IMR-90 (cell line): ENCODE measurements at regions not wholly inside any gene's neighbourhood (a gene's known extent, or its start where the extent isn't known, plus 50 kb on each side); places are given as distances from the start of the nearest gene placed in this dataset.

ENCODE experiments used
- ATAC-seq: fragments of 200-7000 bp; cut with Tn5 transposase; 2 replicates; pipeline ENCODE4 v1.9.1; 2020; ENCODE audit warnings: low read depth, mild to moderate bottlenecking, moderate library complexity
- BruUV-seq: library from RNA; stranded (reverse); fragments of 400-500 nt; replicated peaks from 2 replicates; lab custom pipeline; 2021; lab: Mats Ljungman, UMichigan
- CTCF ChIA-PET: fragments of 300-600 bp; formaldehyde crosslinking; extraction: SDS; loops from one replicate; lab custom pipeline; 2021; ENCODE audit warnings: antibody characterized with exemption; lab: Yijun Ruan, JAX
- POLR2A ChIA-PET: fragments of 300-600 bp; sonication (Branson Sonifier 250); formaldehyde crosslinking; loops from one replicate; lab custom pipeline; 2022; ENCODE audit warnings: antibody characterized with exemption; ENCODE audit not compliant: unreplicated experiment; lab: Charles Lee
- DNase-seq: peaks from one replicate; pipeline ENCODE4 v3.0.0; 2013
- H2AFZ ChIP-seq: replicated peaks from 2 replicates; pipeline ENCODE3; 2013; ENCODE audit warnings: low read length, mild to moderate bottlenecking; ENCODE audit not compliant: poor library complexity
- H2AK5ac ChIP-seq: 2 replicates; pipeline ENCODE4 v1.6.1; 2013; ENCODE audit warnings: low read depth, low read length, inconsistent platforms
- H2AK9ac ChIP-seq: replicated peaks from 2 replicates; pipeline ENCODE3; 2013; ENCODE audit warnings: mild to moderate bottlenecking, low read depth, low read length, moderate library complexity; ENCODE audit not compliant: poor library complexity
- H2BK120ac ChIP-seq: 2 replicates; pipeline ENCODE4 v1.6.1; 2013; ENCODE audit warnings: low read depth, low read length, inconsistent platforms
- H2BK15ac ChIP-seq: 3 replicates; pipeline ENCODE4 v1.6.1; 2013; ENCODE audit warnings: low read depth, low read length, inconsistent platforms
- H2BK20ac ChIP-seq: 2 replicates; pipeline ENCODE4 v1.6.1; 2013; ENCODE audit warnings: low read depth, mild to moderate bottlenecking, inconsistent platforms, low read length, moderate library complexity
- H2BK5ac ChIP-seq: 2 replicates; pipeline ENCODE4 v1.6.1; 2013; ENCODE audit warnings: mild to moderate bottlenecking, low read depth, low read length, inconsistent platforms; ENCODE audit not compliant: poor library complexity, severe bottlenecking
- H3K14ac ChIP-seq: replicated peaks from 2 replicates; pipeline ENCODE4 v1.6.1; 2013; ENCODE audit warnings: low read depth, low read length, inconsistent platforms
- H3K18ac ChIP-seq: 2 replicates; pipeline ENCODE4 v1.6.1; 2013; ENCODE audit warnings: low read depth, low read length, control low read depth
- H3K23ac ChIP-seq: 2 replicates; pipeline ENCODE4 v1.6.1; 2013; ENCODE audit warnings: low read depth, low read length, inconsistent platforms
- H3K27ac ChIP-seq: 2 replicates; pipeline ENCODE4 v1.5.1; 2013; ENCODE audit warnings: mild to moderate bottlenecking, control low read depth, low read length; ENCODE audit not compliant: insufficient read depth
- H3K27me3 ChIP-seq: 2 replicates; pipeline ENCODE4 v1.6.1; 2013; ENCODE audit warnings: low read length; ENCODE audit not compliant: control insufficient read depth, insufficient read depth
- H3K36me3 ChIP-seq: 2 replicates; pipeline ENCODE4 v1.6.1; 2013; ENCODE audit warnings: low read length, mixed read lengths; ENCODE audit not compliant: control insufficient read depth, insufficient read depth
- H3K4ac ChIP-seq: 2 replicates; pipeline ENCODE4 v1.6.1; 2013; ENCODE audit warnings: low read depth, low read length, inconsistent platforms
- H3K4me1 ChIP-seq: 2 replicates; pipeline ENCODE4 v1.6.1; 2013; ENCODE audit warnings: low read length, mixed read lengths; ENCODE audit not compliant: control insufficient read depth, insufficient read depth
- H3K4me2 ChIP-seq: 2 replicates; pipeline ENCODE4 v1.6.1; 2013; ENCODE audit warnings: low read depth, mild to moderate bottlenecking, control low read depth, low read length, moderate library complexity
- H3K4me3 ChIP-seq: 2 replicates; pipeline ENCODE4 v1.5.1; 2013; ENCODE audit warnings: low read depth, mild to moderate bottlenecking, control low read depth, low read length, moderate library complexity; ENCODE audit not compliant: insufficient read depth
- H3K56ac ChIP-seq: 2 replicates; pipeline ENCODE4 v1.6.1; 2013; ENCODE audit warnings: low read length, inconsistent platforms; ENCODE audit not compliant: insufficient read depth; ENCODE audit errors: extremely low read depth
- H3K79me1 ChIP-seq, 2 experiments: 2 replicates each; pipeline ENCODE4 v1.6.1; 2013; ENCODE audit warnings: low read length in 2 of 2, inconsistent platforms in 1 of 2, low read depth in 1 of 2
- H3K9ac ChIP-seq: 2 replicates; pipeline ENCODE4 v1.6.1; 2013; ENCODE audit warnings: low read depth, low read length, control low read depth
- H3K9me1 ChIP-seq: 2 replicates; pipeline ENCODE4 v1.6.1; 2013; ENCODE audit warnings: low read length, inconsistent platforms; ENCODE audit not compliant: insufficient read depth
- H3K9me3 ChIP-seq: 2 replicates; pipeline ENCODE4 v1.6.1; 2013; ENCODE audit warnings: low read length; ENCODE audit not compliant: control insufficient read depth, insufficient read depth
- H4K20me1 ChIP-seq: 2 replicates; pipeline ENCODE4 v1.6.1; 2013; ENCODE audit warnings: low read length, inconsistent platforms; ENCODE audit not compliant: insufficient read depth
- H4K5ac ChIP-seq: 2 replicates; pipeline ENCODE4 v1.6.1; 2013; ENCODE audit warnings: mild to moderate bottlenecking, low read depth, low read length, control low read depth
- H4K8ac ChIP-seq, 2 experiments: 2 replicates each; pipeline ENCODE4 v1.6.1; 2013; ENCODE audit warnings: low read depth in 2 of 2, low read length in 2 of 2, control low read depth in 1 of 2, inconsistent platforms in 1 of 2
- H4K91ac ChIP-seq: 2 replicates; pipeline ENCODE4 v1.6.1; 2013; ENCODE audit warnings: low read depth, low read length, inconsistent platforms; ENCODE audit not compliant: insufficient read depth
- CEBPB ChIP-seq: IDR thresholded peaks from 2 replicates; pipeline ENCODE4 v1.6.1; 2012; ENCODE audit warnings: low read depth, low read length, improper control_type of control experiment
- CHD1 ChIP-seq: IDR thresholded peaks from 2 replicates; pipeline ENCODE4 v1.6.1; 2012; ENCODE audit warnings: low read depth, low read length, improper control_type of control experiment
- MAFK ChIP-seq: IDR thresholded peaks from 2 replicates; pipeline ENCODE4 v1.6.1; 2012; ENCODE audit warnings: low read depth, low read length, improper control_type of control experiment
- MAZ ChIP-seq: IDR thresholded peaks from 2 replicates; pipeline ENCODE4 v1.6.1; 2012; ENCODE audit warnings: low read depth, mild to moderate bottlenecking, low read length, improper control_type of control experiment, moderate library complexity, borderline replicate concordance
- NFE2L2 ChIP-seq: fragments of 150-350 bp; IDR thresholded peaks from 2 replicates; pipeline ENCODE4 v1.6.1; 2016; ENCODE audit warnings: low read depth, mild to moderate bottlenecking, low read length
- SMC3 ChIP-seq: fragments of 150-350 bp; IDR thresholded peaks from 2 replicates; pipeline ENCODE4 v1.6.1; 2016; ENCODE audit warnings: low read depth, mild to moderate bottlenecking, antibody characterized with exemption, low read length, moderate library complexity
- WGBS, 2 experiments: methylation state at CpG; one replicate each; pipeline versions ENCODE4 v1.1.5 to v1.1.7; 2013; ENCODE audit warnings: missing lambda C conversion rate in 2 of 2; ENCODE audit not compliant: insufficient read length in 1 of 2; ENCODE audit errors: extremely low coverage in 2 of 2; 5-methylcytosine and 5-hydroxymethylcytosine counted together
- dilution Hi-C: fragments of 300-500 bp; cut with HindIII; formaldehyde crosslinking; loops from one replicate; pipeline ENCODE4 v1.14.3; 2018; ENCODE audit warnings: low sequenced_read_pairs; ENCODE audit not compliant: unreplicated experiment
- in situ Hi-C: fragments of 300-500 bp; cut with MboI; formaldehyde crosslinking; loops from 3 replicates; pipeline ENCODE4 v1.14.3; 2019; ENCODE audit warnings: low sequenced_read_pairs, inconsistent platforms, mixed read lengths
- intact Hi-C: fragments of 100-400 bp; cut with micrococcal nuclease; formaldehyde crosslinking; loops from 2 replicates; pipeline ENCODE4 v1.10.0; 2022

- Histone ChIP-seq H3K79me1 (no peaks in the 10 kb centered on the region), H2AK9ac (no peak overlapping the region), H3K56ac (no peak overlapping the region), H3K4me2 (no peak overlapping the region), H3K18ac (no peak overlapping the region), H3K27me3 (no peaks in the 10 kb centered on the region), H3K14ac (no peak overlapping the region), H2BK15ac (no peak overlapping the region), H3K27ac (no peak overlapping the region), H4K5ac (no peak overlapping the region), H3K9ac (no peak overlapping the region), H3K4me1 (no peaks in the 10 kb centered on the region), H3K36me3 (no peaks in the 10 kb centered on the region), H3K9me1 (0 out of 2 replicates have a peak, but pooled peaks cover 3% of the 10 kb centered on the region), H2AFZ (no peak overlapping the region), H2BK5ac (no peak overlapping the region), H2BK120ac (no peak overlapping the region), H2BK20ac (no peak overlapping the region), H3K23ac (no peak overlapping the region), H3K4ac (no peak overlapping the region), H4K8ac (no peak overlapping the region), H4K20me1 (no peaks in the 10 kb centered on the region), H2AK5ac (no peak overlapping the region), H3K9me3 (no peaks in the 10 kb centered on the region), H4K91ac (no peak overlapping the region), H3K4me3 (no peak overlapping the region)
- in situ Hi-C loops = no loop called here
- dilution Hi-C loops = loop anchor here (10.0 kb wide), 1 partner anchor 98 kb away; no protein-coding TSS in a partner anchor
- WGBS, 2 experiments = no CpG with 5 or more reads among the region's 2 CpGs
- ATAC-seq (peak; percentile 59), DNase-seq (peak; percentile 26)
- intact Hi-C loops = no loop called here
- ChIA-PET POLR2A (no interaction called here), CTCF (no interaction called here)
- no TSS peak for BruUV-seq
- TF ChIP-seq CHD1 = no peak
- no peak for TF ChIP-seq SMC3
- no peak for TF ChIP-seq NFE2L2
- no peak for TF ChIP-seq MAFK
- no peak for TF ChIP-seq CEBPB
- TF ChIP-seq MAZ = no peak
Observed at GRCh38 chr7:80302636-80303035, 168.0 kb downstream of the GNAI1 start.
